ENCODE measurements at regions not wholly inside any gene's neighbourhood (a gene's known extent, or its start where the extent isn't known, plus 50 kb on each side); places are given as distances from the start of the nearest gene placed in this dataset.

DNA sequence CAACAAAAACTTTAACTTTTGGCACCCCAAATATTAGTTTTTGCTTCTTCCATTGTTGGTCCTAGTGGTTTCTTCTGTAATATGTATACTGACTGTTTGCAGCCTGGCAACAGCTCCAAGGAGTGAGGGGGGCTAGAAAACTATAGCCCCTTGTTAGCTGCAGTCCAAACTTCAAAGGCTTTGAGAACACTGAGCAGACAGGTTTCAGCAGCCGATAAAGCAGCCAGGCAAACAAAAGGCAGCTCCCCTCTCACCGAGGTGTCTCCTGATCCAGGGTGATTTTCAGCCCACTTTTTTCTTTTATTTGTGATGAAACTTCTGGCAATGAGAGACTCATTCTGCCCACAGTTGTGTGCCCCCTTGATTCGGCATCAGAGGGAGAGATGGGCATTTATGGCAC is 80.7 kb downstream of the OLIG3 start:
- TF ChIP-seq MYNN (tag by site-specific recombination; IDR thresholded peaks at IDR 0.05; ENCODE audit: borderline replicate concordance) = no peak
- TF ChIP-seq, protein P1, sequence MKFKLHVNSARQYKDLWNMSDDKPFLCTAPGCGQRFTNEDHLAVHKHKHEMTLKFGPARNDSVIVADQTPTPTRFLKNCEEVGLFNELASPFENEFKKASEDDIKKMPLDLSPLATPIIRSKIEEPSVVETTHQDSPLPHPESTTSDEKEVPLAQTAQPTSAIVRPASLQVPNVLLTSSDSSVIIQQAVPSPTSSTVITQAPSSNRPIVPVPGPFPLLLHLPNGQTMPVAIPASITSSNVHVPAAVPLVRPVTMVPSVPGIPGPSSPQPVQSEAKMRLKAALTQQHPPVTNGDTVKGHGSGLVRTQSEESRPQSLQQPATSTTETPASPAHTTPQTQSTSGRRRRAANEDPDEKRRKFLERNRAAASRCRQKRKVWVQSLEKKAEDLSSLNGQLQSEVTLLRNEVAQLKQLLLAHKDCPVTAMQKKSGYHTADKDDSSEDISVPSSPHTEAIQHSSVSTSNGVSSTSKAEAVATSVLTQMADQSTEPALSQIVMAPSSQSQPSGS (tag by site-specific recombination; IDR thresholded peaks at IDR 0.05; ENCODE audit: low read depth) = no peak
- TF ChIP-seq, protein P2, sequence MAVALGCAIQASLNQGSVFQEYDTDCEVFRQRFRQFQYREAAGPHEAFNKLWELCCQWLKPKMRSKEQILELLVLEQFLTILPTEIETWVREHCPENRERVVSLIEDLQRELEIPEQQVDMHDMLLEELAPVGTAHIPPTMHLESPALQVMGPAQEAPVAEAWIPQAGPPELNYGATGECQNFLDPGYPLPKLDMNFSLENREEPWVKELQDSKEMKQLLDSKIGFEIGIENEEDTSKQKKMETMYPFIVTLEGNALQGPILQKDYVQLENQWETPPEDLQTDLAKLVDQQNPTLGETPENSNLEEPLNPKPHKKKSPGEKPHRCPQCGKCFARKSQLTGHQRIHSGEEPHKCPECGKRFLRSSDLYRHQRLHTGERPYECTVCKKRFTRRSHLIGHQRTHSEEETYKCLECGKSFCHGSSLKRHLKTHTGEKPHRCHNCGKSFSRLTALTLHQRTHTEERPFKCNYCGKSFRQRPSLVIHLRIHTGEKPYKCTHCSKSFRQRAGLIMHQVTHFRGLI (tag by site-specific recombination; IDR thresholded peaks at IDR 0.05) = no peak
- TF ChIP-seq ZNF274 (IDR thresholded peaks at IDR 0.05; ENCODE audit: low read length) = no peak
- TF ChIP-seq ZNF274 (tag by site-specific recombination; IDR thresholded peaks at IDR 0.05; ENCODE audit: borderline replicate concordance) = no peak
- TF ChIP-seq ZNF701 (tag by site-specific recombination; IDR thresholded peaks at IDR 0.05) = no peak
- TF ChIP-seq, protein P3, sequence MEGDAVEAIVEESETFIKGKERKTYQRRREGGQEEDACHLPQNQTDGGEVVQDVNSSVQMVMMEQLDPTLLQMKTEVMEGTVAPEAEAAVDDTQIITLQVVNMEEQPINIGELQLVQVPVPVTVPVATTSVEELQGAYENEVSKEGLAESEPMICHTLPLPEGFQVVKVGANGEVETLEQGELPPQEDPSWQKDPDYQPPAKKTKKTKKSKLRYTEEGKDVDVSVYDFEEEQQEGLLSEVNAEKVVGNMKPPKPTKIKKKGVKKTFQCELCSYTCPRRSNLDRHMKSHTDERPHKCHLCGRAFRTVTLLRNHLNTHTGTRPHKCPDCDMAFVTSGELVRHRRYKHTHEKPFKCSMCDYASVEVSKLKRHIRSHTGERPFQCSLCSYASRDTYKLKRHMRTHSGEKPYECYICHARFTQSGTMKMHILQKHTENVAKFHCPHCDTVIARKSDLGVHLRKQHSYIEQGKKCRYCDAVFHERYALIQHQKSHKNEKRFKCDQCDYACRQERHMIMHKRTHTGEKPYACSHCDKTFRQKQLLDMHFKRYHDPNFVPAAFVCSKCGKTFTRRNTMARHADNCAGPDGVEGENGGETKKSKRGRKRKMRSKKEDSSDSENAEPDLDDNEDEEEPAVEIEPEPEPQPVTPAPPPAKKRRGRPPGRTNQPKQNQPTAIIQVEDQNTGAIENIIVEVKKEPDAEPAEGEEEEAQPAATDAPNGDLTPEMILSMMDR (tag by site-specific recombination; IDR thresholded peaks at IDR 0.05) = no peak
